Skeletal muscle tissue (tissue), 3 donors: ENCODE measurements at regions not wholly inside any gene's neighbourhood (a gene's known extent, or its start where the extent isn't known, plus 50 kb on each side); places are given as distances from the start of the nearest gene placed in this dataset.
A peak's percentile ranks its signal among the peaks of the same experiment; 100 is the strongest.
"Not testable (repeated sequence)": the region's sequence is repeated elsewhere in the genome, so short reads cannot be mapped to it uniquely, and the experiment has no call there.

Source experiments
- H3K27ac ChIP-seq: one replicate; pipeline ENCODE4 v1.7.0; 2013; ENCODE audit warnings: mild to moderate bottlenecking, low read depth, low read length, inconsistent platforms
- H3K27me3 ChIP-seq, 3 donors: one replicate each; pipeline ENCODE4 v1.7.0; 2013; ENCODE audit warnings: low read length in 3 of 3; ENCODE audit not compliant: control insufficient read depth in 3 of 3, insufficient read depth in 3 of 3
- H3K36me3 ChIP-seq, 3 donors: one replicate each; pipeline ENCODE4 v1.7.0; 2013; ENCODE audit warnings: low read length in 3 of 3; ENCODE audit not compliant: control insufficient read depth in 3 of 3, insufficient read depth in 3 of 3
- H3K4me1 ChIP-seq, 3 donors: one replicate each; pipeline ENCODE4 v1.7.0; 2013; ENCODE audit warnings: low read length in 3 of 3, mild to moderate bottlenecking in 3 of 3; ENCODE audit not compliant: control insufficient read depth in 3 of 3, insufficient read depth in 3 of 3
- H3K4me3 ChIP-seq, 3 donors: one replicate each; pipeline ENCODE4 v1.7.0; 2013; ENCODE audit warnings: low read length in 3 of 3
- H3K9ac ChIP-seq, 3 donors: one replicate each; pipeline ENCODE4 v1.7.0; 2013; ENCODE audit warnings: low read length in 3 of 3, mild to moderate bottlenecking in 3 of 3, moderate library complexity in 2 of 3, low read depth in 1 of 3
- H3K9me3 ChIP-seq, 3 donors: one replicate each; pipeline ENCODE4 v1.7.0; 2013; ENCODE audit warnings: low read length in 3 of 3; ENCODE audit not compliant: control insufficient read depth in 3 of 3
- donor health status: Osteomylitis.

- no peaks in the 10 kb centered on the region for H3K9me3 ChIP-seq
- H3K36me3 ChIP-seq: no peaks in the 10 kb centered on the region
- H3K4me1 ChIP-seq: no peaks in the 10 kb centered on the region
- no peak overlapping the region for H3K9ac ChIP-seq
- H3K4me3 ChIP-seq: no peak overlapping the region
- no peak overlapping the region for H3K27ac ChIP-seq
- no peaks in the 10 kb centered on the region for H3K27me3 ChIP-seq
These were observed 67.0 kb downstream of the CHCHD4 start for GRCh38 chr3:14057701-14058100.

DNA sequence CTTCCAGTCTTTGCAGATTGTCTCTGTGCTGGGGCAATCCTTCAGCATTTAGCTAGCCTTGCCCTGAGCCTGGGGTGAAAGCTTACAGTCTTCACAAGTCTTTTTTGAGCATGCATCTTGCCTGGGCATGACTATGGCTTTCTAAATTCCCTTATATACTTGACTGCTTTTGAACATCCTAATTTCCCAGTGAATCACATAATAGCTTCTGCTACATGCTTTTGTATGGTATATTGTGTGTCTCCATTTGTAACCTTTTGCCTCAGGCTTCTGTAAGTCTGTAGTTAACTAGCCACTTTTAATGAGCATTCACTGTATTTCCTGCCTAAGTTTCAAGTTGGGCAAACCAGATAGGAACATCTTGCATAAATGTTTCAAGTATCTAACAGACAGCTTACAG, 76.8 kb downstream of the CHCHD4 start:
- H3K9ac ChIP-seq: no peak overlapping the region
- H3K27me3 ChIP-seq: no peaks in the 10 kb centered on the region
- H3K4me1 ChIP-seq: no peaks in the 10 kb centered on the region
- H3K36me3 ChIP-seq: no peaks in the 10 kb centered on the region
- no peak overlapping the region for H3K4me3 ChIP-seq
- H3K27ac ChIP-seq: no peak overlapping the region
- H3K9me3 ChIP-seq: no peaks in the 10 kb centered on the region

DNA sequence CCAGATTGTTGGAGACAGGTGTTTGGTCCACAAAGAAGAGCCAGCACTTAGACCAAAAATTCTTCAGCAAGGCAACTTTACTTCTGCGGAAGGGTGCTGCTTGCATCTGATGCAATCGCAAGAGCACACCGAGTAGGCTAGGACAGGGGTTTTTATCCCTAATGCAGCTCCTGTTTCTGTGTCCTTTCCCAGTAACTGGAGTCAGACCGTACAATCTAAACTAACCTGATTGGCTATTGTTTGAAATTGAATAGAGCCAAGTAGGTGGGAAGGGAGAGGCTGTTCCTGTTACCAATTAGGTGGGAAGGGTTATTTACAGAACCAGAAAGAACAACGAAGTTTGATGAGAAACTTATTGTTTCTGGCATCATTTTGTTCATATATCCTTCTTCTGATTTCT, 77.6 kb downstream of the CHCHD4 start:
- H3K4me1 ChIP-seq: no peaks in the 10 kb centered on the region
- peak overlapping the region in 2 of 3 donors; percentile 10 to 46 for H3K4me3 ChIP-seq
- H3K27me3 ChIP-seq: no peaks in the 10 kb centered on the region
- no peak overlapping the region for H3K27ac ChIP-seq
- no peaks in the 10 kb centered on the region for H3K9me3 ChIP-seq
- H3K36me3 ChIP-seq: no peaks in the 10 kb centered on the region
- H3K9ac ChIP-seq: no peak overlapping the region

GRCh38 chr3:14042680-14043079, 82.0 kb downstream of the CHCHD4 start:
- Histone ChIP-seq H3K27me3 (no peaks in the 10 kb centered on the region), H3K9me3 (no peaks in the 10 kb centered on the region), H3K27ac (no peak overlapping the region), H3K9ac (no peak overlapping the region), H3K4me3 (no peak overlapping the region), H3K36me3 (no peaks in the 10 kb centered on the region), H3K4me1 (no peaks in the 10 kb centered on the region)

GRCh38 chr3:14039149-14039548, 85.5 kb downstream of the CHCHD4 start:
- no peaks in the 10 kb centered on the region for H3K36me3 ChIP-seq

DNA sequence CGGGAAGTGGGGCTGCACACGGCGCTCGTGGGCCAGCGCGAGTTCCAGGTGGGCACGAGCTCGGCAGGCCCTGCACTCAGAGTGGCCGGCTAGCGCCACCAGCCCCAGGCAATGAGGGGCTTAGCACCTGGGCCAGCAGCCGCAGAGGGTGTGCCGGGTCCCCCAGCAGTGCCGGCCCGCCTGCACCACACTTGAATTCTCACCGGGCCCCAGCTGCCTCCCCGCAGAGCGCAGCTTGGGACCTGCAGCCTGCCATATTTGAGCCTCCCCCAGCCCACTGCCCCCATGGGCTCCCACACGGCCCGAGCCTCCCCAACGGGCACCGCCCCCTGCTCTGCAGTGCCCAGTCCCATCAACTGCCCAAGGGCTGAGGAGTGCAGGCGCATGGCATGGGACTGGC, 87.5 kb downstream of the CHCHD4 start:
- Histone ChIP-seq H3K9me3 (peaks cover 0 to 3% (median 3%) of the 10 kb centered on the region in 3 donors), H3K9ac (no peak overlapping the region), H3K27ac (no peak overlapping the region), H3K36me3 (no peaks in the 10 kb centered on the region), H3K27me3 (peaks cover 0 to 3% (median 0%) of the 10 kb centered on the region in 3 donors), H3K4me3 (no peak overlapping the region), H3K4me1 (no peaks in the 10 kb centered on the region)

More at GRCh38 chr3:14039149-14039548, 85.5 kb downstream of the CHCHD4 start:
- Histone ChIP-seq H3K27me3 (peaks cover 0 to 3% (median 0%) of the 10 kb centered on the region in 3 donors), H3K27ac (no peak overlapping the region), H3K4me3 (no peak overlapping the region), H3K9ac (no peak overlapping the region), H3K9me3 (peaks cover 0 to 3% (median 3%) of the 10 kb centered on the region in 3 donors), H3K4me1 (no peaks in the 10 kb centered on the region)

DNA sequence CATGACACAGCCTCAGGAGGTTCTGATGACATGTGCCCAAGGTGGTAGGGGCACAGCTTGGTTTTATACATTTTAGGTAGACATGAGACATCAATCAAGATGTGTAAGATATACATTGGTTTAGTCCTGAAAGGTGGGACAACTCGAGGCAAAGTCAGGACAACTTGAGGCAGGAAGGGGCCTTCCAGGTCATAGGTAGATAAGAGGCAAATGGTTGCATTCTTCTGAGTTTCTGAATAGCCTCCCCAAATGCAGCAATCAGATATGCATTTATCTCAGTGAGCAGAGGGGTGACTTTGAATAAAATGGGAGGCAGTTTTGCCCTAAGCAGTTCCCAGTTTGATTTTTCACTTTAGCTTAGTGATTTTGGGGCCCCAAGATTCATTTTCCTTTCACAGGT, 91.6 kb downstream of the CHCHD4 start:
- no peaks in the 10 kb centered on the region for H3K4me1 ChIP-seq
- no peaks in the 10 kb centered on the region for H3K36me3 ChIP-seq
- no peak overlapping the region for H3K4me3 ChIP-seq
- peaks cover 0 to 3% (median 3%) of the 10 kb centered on the region in 3 donors for H3K9me3 ChIP-seq
- H3K27me3 ChIP-seq: peaks cover 0 to 3% (median 0%) of the 10 kb centered on the region in 3 donors
- no peak overlapping the region for H3K9ac ChIP-seq
- no peak overlapping the region for H3K27ac ChIP-seq

DNA sequence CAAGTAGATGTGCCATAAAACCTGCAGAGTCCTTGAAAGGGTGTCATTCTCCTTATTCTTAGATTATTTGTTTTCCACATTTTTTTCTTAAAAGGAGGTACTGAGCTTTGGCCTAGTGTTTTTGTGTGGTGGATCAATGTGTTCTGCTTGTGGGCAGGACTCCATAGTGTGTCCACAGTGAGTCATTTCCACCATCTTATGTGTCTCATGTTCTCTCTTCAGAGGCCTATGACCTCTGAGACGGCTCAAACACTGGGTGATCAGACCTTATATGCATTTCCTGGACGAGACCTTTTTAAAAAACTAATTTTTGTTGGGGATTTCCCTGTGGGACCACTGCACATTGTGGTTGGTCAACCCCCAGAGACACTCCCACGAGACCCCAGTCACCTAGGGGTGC, 93.4 kb downstream of the CHCHD4 start:
- Histone ChIP-seq H3K9me3 (peaks cover 0 to 3% (median 3%) of the 10 kb centered on the region in 3 donors), H3K9ac (no peak overlapping the region), H3K36me3 (no peaks in the 10 kb centered on the region), H3K4me3 (no peak overlapping the region), H3K4me1 (no peaks in the 10 kb centered on the region), H3K27ac (no peak overlapping the region), H3K27me3 (peaks cover 0 to 3% (median 0%) of the 10 kb centered on the region in 3 donors)

DNA sequence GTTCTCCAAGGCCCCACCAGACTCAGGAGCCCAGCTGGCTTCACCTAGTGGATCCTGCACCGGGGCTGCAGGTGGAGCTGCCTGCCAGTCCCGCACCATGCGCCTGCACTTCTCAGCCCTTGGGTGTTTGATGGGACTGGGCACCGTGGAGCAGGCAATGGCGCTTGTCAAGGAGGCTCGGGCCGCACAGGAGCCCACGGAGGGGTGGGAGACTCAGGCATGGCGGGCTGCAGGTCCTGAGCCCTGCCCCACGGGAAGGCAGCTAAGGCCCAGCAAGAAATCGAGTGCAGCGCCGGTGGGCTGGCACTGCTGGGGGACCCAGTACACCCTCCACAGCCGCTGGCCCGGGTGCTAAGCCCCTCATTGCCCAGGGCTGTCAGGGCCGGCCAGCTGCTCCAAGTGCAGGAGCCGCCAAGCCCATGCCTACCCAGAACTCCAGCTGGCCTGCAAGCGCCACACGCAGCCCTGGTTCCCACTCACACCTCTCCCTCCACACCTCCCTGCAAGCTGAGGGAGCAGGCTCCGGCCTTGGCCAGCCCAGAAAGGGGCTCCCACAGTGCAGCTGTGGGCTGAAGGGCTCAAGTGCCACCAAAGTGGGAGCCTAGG, 95.2 kb downstream of the CHCHD4 start:
- H3K27ac ChIP-seq, H3K4me1 ChIP-seq, H3K27me3 ChIP-seq, H3K9me3 ChIP-seq, H3K36me3 ChIP-seq, H3K9ac ChIP-seq, H3K4me3 ChIP-seq: not testable (repeated sequence)

- H3K4me3 ChIP-seq, H3K9me3 ChIP-seq, H3K36me3 ChIP-seq, H3K27me3 ChIP-seq, H3K4me1 ChIP-seq, H3K27ac ChIP-seq, H3K9ac ChIP-seq: not testable (repeated sequence)
These were observed 96.5 kb downstream of the CHCHD4 start for GRCh38 chr3:14028122-14028521.
